Cardiac septum (tissue), 1 donor: ENCODE measurements at regions not wholly inside any gene's neighbourhood (a gene's known extent, or its start where the extent isn't known, plus 50 kb on each side); places are given as distances from the start of the nearest gene placed in this dataset.

Source experiments
- DNase-seq: peaks from one replicate; pipeline ENCODE4 v3.0.0-alpha.2; 2020; ENCODE audit warnings: low spot score
- intact Hi-C: fragments of 100-400 bp; cut with DNase I; formaldehyde crosslinking; loops from one replicate; pipeline ENCODE4 v1.14.0; 2022
- donor health status: DM: no; HTN: no; CAD: no.

DNA sequence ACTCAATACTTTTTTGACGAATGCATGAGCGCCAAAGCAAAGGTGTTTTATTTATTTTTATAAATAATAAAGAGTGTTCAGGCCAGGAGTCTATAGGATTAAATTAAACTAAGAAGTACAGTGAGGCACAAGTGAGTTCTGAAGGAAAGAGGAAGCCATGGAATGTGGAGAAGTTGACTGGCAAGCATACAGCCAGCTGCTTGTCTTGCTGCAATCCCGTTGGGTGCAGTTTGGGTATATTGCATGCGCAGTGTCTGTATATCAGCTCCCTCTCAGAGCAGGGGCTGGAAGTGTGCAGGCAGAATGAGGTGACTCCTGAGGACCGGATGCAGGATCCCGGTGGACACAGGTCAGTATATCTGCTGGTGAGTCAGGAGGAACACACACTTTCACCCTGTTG is 315.6 kb downstream of the ZSWIM6 start:
- no peak for DNase-seq
- intact Hi-C loops, result no loop called here

DNA sequence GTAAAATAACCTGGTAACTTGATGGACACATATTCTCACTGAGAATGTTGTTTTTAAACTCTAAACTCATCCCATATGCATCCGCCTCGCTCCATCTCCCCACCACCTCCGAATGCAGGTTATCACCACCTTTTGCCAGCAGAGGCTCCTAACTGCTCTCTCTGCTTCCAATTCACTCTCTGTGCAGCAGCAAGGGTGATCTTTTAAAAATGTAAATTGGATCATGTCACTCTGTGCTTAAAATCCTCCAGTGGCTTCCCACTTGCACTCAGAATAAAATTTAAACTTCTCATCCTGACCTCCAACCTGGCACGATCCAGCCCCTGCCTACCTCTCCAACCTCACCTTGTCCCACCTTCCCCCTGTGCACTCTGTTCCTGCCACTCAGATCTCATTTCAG is 317.2 kb downstream of the ZSWIM6 start:
- intact Hi-C loops, result no loop called here
- DNase-seq, result no peak

DNA sequence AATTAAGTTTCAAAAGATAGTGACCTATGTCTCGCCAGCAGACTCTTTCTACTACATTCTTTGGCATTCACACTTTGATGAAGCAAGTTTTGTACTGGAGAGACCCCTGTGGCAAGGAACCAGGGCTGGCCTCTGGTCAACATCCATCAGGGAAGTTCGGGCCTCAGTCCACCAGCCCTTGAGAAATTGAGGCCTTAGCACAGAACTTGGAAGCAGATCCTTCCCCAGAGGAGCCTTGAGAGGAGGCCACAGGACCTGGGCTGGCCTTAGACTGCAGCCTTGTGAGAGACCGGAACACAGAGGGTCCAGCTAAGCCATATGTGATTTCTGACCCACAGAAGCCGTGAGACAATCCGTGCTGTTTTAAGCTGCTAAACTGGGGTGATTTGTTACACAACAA is 317.9 kb downstream of the ZSWIM6 start:
- intact Hi-C loops, result no loop called here
- no peak for DNase-seq

DNA sequence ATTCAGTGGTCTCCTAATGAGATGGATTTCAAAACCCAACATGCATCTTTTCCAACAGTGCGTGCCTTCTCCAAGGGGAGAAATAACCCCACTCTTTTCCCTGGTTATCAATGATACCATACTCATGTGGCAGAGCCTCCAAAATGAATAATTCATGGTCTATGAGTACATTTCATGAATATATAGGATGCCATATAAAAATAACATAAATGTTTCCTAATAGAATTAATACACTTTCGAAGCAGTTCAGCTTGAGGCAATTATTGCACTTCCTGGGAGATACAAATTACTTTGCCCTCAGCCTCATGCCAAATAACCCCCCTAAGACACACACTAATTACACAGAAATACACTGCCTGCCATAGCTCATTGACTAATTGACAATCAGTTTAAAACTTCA is 318.6 kb downstream of the ZSWIM6 start:
- DNase-seq, result no peak
- intact Hi-C loops, result no loop called here

DNA sequence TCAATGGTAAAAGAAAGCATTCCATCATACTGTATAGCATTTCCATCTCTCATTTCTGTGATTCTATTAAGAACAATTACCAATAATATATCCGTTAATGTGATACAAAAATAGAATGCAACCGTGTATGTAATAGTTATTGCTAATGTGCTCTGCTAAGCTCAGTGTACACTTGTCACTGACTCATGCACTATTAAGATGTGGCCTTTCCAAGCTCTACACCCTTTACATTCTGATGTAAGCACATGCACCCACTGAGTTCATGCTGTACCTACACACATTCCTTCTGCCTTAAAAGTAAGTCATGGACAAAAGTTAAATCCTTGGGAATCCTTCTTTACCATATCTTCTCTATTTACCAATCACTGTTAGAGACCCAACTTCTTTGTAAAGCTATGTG is 319.1 kb downstream of the ZSWIM6 start:
- no peak for DNase-seq
- intact Hi-C loops, result no loop called here

DNA sequence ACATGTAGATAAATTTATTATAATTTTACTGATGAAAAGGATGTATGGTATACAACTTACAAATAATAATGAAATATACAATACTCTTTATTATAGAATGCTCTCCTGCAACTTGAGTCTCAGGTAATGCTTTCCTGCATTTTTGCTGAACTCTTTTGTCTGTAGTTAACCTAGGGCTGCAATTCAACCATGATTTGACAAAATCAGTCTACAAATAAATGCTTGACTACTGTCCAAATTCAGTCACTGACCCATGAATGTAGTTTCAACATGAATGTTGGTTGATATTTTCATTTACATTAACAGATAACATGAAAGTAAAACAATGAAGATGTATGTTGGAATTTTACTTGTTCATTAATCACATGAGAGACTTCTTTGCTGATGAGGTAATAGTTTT is 320.9 kb downstream of the ZSWIM6 start:
- DNase-seq, result no peak
- intact Hi-C loops, result no loop called here

DNA sequence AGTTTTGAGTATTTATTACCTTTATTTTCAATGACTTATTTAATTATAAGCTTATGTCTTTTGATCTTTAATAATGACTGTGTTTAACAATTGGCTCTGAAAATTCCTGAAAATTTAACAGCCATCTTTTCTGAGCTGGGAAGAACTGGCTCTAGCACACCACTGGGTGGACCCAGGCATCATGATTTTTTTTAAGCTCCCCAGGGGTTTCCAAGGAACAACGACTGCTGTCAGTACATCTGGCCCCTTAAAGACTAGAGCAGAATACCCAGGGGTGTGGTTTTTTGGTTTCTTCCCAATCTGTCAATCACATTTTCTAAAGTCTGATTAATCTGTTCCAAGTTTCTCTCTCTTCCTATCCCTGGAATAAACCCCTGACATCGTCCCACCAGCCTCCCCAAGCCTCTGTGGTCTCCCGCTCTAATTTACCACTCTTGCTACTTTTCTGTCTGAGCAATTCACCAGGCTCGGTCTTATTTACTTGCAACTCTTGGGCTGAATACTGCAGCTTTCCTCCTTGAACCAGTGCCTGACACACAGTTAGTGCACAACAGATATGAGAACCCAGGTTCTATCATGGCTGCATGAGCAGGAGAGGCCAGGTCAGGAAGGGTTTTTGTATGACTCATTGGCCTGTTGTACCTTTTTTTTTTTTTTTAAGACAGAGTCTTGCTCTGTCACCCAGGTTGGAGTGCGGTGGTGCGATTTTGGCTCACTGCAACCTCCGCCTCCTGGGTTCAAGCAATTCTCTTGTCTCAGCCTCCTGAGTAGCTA is 321.9 kb downstream of the ZSWIM6 start:
- intact Hi-C loops, result no loop called here
- no peak for DNase-seq

DNA sequence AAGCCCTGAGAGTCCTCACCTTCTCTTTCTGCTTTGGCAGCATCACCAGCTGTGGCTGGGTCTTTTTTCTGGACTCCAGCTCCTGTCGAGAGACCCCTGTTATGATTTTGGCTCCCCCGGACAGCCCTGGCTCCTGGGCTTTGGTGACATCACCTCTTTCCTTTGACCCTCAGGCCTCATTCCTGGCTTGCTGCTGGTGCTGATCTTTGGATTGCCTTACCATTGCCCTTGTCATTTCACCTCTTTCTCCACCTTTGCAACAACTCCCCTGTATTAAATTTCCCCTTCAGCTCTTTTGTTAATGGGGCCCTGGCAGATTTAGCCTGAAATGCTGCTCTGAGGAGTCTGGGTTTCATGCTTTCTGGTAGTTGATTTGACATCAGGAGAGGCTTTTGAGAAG is 322.8 kb downstream of the ZSWIM6 start:
- intact Hi-C loops, result no loop called here
- no peak for DNase-seq

DNA sequence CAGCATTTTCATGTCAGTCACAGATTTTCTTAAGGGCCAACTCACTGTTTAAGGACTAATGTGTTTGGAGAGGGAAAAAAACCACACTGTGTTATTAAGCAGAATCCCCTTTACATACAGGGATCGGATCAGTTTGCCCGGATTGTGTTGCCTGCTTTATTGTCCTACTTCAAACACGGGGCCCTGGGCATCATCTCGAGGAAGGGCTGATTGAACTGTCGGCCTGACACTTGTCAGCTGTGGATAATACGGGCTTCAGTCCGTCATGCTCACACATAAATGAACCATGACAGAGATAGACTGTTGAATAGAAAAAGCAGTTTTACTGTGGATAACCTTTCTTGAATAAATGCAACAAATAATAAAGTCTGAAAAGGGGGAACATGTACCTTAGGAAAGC is 325.0 kb downstream of the ZSWIM6 start:
- intact Hi-C loops, result no loop called here
- DNase-seq, result no peak

DNA sequence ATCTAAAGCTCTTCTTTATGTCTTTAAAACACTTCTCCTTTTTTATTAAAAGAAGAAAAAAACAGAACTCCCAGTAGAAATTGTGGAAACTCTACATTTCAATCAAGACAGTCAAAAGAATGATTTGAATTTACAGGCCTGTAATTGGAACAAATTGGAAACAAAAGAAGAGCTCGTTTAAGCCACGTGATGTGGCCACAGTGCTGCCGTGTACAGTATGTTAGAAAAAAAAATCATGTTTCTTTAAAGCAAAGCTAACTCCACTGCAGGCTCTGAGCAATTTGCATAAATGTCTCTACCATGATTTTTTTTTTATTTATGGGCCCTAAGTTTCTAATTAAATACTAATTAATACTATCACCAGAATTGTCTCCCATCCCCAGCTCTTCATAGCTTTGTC is 325.6 kb downstream of the ZSWIM6 start:
- no peak for DNase-seq
- intact Hi-C loops, result loop anchor here (2.0 kb wide), 2 partner anchors 325 to 603 kb away; partner anchors contain the start of gene ZSWIM6

DNA sequence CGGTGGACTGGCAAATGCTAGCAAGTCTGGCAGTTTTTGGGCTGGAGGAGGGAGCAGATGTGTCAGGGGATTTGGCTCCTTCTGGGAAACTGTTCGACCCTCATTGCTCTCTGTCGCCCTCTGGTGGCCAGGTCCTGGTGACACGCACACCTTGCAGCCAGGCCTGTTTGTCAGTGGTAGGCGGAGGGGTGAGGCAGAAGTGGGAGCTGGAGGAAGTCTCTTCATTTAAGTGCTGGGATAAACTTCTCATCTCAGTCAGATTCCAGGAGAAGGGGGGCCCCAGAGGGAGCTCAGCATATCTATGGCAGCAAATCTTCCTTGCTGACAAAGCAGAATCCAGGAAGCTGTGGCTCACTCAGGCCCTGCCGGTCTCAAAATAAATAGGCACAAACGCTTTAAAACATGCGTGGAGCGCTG is 326.5 kb downstream of the ZSWIM6 start:
- intact Hi-C loops, result loop anchor here (2.0 kb wide), 2 partner anchors 326 to 604 kb away; partner anchors contain the start of gene ZSWIM6
- peak; percentile 92 for DNase-seq

DNA sequence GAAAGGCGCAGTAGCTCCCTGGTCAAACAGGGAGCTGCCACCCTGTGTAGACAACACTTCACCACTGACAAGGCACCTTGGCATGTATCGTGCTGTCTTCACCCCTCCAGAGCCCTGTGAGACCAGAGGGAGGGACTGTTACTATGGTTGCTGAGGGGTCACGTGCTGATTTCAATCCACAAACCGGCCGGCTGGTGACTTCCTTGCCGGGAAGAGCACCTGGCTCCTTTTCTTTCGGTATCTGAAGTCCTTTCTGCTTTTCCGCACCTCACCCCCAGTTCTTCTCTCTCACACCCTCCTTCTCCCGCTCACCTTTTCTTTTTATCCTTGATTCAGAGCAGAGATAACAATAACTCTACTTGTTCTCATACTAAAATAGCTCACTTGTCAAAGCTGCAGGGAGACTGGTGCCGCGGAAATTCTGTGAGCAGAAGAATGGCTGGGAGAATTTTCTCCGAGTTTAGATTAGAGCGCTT is 327.2 kb downstream of the ZSWIM6 start:
- intact Hi-C loops, result loop anchor here (2.0 kb wide), 2 partner anchors 326 to 604 kb away; partner anchors contain the start of gene ZSWIM6
- DNase-seq, result no peak

DNA sequence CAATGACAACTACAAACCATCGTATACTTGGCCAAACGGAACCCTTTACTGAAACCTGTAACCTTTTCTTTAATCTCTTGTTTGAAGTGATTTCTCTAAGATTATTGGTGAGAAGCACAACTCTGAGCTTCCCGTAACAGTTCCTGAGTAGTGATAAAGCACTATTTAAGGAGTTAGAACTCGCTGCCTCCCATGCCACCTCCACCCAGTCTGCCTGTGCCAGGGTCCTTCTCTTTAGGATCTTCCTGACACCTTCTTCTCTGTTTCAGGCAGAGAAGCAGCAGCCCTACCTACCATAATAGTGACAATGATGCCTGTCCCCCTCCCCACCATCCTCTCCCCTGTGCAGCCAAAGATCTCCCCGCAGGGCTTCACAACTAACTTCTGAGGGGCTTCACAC is 330.6 kb downstream of the ZSWIM6 start:
- no peak for DNase-seq
- intact Hi-C loops, result loop anchor here (10.0 kb wide), 3 partner anchors 258 to 708 kb away; partner anchors contain the start of gene SMIM15

DNA sequence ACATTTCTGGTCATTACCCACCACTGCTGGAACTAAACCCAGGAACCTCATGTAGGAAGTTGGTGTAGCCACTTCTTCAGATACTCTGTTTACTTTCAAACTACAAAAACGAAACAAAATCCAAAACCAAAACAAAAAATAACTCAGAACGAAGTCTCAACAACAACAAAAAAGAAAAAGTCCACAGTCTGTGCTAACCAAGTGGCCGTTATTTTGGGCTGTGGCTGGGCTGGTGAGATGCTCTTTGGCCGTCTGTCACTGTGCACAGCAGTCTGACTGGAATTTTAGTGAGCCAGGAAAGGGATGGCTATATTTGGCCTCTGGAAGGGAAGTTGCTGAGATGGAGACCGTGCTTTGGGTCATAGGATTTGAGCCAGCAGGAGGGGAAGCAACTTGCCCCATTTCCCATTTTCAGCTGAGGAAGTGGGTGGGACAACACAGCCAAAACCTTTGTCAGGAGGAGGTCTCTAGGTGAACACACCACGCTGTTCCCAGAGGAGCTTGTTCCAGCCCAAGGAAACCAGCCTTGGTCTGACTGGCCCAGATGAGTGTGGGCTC is 334.1 kb downstream of the ZSWIM6 start:
- no peak for DNase-seq
- intact Hi-C loops, result loop anchor here (10.0 kb wide), 3 partner anchors 261 to 711 kb away; partner anchors contain the start of gene SMIM15

DNA sequence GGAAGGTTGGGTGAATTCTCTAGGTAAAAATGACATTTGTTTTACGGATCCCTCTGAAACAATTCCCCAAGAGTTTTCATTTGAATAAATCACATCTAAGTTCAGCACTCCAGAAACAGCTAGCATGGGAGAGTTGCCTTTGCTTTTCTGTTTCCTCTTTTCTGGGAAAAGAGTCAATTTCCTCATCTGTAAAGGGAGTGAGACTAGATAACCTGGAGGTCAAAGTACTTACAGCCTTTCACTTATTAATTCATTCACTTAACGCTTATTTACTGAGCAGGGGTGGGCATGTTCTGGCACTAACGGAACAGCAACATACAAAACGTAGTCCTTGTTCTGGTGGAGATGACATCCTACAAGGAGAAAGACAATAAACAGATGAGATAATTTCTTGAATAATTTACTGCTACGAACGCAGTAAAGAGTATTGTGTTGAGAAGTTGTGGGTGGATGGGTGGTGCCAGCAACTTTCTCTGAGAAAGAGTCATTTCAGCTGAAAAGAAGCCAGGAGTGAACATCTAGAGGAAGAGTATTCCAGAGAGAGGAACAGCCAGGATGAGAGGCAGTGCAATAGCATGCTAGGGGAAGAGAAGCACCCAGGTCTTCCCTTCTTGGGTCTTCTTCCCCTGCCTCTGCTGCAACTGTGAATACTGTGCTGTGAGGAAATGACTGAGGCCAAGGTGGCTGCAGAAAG is 335.6 kb downstream of the ZSWIM6 start:
- no peak for DNase-seq
- intact Hi-C loops, result loop anchor here (10.0 kb wide), 3 partner anchors 263 to 713 kb away; partner anchors contain the start of gene SMIM15

DNA sequence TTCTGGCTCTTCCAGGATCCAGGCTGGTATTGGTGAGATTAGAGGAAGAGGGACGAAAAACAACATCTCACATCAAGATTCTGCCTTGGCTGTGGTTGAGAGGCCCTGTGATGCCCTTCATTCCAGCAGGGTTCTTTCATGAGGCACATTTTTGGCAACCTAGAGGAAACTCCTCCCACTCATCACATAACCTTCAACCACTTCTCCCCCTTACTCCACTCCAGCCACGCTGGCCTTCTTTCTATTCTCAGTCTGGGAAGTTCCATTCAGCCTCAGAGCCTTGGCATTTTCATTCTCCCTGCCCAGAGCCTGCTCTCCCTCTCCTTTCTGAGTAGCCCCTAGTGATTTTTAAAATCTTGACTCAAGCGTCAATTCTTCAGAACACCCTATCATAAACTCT is 337.5 kb downstream of the ZSWIM6 start:
- intact Hi-C loops, result loop anchor here (10.0 kb wide), 3 partner anchors 265 to 715 kb away; partner anchors contain the start of gene SMIM15
- no peak for DNase-seq

DNA sequence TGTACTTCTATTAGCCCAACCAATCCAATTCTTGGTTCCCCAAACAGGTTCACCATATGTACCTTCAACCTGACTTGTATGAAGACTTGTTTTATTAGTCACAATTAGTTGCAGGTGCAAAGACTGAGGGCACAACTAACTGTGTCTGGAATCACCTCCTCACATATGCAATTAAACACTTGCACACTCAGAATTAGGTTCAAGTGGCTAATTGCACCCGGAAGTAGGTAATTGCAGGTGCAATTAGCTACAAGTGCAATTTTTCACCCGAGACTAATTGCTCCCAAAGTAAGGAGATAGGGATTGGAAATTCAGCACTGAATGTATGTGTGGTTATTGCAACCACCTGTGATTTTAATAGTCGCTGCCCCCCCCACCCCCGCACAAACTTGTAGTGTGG is 338.9 kb downstream of the ZSWIM6 start:
- intact Hi-C loops, result no loop called here
- DNase-seq, result no peak

DNA sequence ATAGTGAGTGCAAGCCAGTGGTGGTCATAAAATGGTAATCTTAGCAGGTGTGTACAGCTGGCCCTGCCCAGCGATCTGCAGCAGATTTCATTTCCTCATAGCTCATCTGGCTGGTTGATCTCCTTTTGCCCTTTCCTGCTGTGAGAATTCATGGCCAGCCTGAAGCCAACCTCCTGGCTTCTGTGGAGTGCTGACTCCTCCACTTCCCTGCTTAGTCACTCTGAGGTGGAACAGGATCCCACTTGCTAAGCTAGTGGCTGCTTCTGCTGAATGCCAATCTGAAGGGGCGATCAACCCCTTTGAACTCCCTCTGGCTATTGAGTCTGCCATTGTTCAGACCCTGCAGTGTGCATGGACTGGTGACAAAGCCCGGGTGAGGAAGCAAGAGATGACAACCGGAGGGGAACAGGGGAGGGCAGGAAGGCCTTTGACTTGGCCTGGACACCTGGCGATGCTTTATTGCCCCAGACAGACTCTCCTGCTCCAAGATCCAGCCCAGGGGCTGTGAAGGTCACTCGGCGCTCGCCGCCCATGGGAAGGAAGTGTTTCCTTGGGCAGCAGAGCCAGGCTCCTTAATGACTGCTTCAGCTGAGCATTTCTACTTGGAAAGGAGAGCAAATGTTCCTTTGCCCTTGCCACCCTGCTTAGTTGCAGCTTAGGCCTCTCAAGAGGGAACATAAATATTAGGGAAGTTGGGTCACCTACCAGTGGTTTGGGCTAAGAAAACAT is 341.1 kb downstream of the ZSWIM6 start:
- intact Hi-C loops, result no loop called here
- no peak for DNase-seq

DNA sequence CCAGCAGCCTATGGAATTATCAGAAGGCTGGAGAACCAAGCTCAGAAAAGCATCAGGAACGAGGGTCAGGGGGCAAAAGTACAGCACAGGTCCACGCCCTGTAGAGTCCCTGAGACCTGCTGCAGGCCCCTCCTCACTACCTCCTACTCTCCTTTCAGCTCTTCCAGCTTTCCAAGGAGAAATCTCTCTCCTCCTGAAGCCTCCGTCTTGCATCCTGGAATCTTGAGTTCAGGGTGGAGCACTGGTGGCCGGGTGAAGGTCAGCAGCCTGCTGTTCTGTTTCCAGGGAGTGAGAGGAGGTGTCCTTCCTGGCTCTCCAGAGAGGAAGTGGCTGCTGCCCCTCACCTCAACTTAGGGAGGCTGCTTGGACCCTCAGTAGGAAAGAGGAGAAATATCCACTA is 342.3 kb downstream of the ZSWIM6 start:
- no peak for DNase-seq
- intact Hi-C loops, result no loop called here
